ENCODE measurements at regions not wholly inside any gene's neighbourhood (a gene's known extent, or its start where the extent isn't known, plus 50 kb on each side); places are given as distances from the start of the nearest gene placed in this dataset.

- Histone ChIP-seq H3K14ac (replicated peaks; ENCODE audit: low read depth, low read length) (no peak overlapping the region), H3K23ac (ENCODE audit: low read depth, low read length) (no peak overlapping the region), H3K4ac (ENCODE audit: low read depth, low read length) (no peak overlapping the region), H2BK5ac (ENCODE audit: low read depth, low read length, poor library complexity, severe bottlenecking) (no peak overlapping the region), H2BK15ac (ENCODE audit: low read depth, low read length) (no peak overlapping the region), H3K18ac (ENCODE audit: low read depth, low read length) (no peak overlapping the region), H3K9ac (ENCODE audit: low read depth, low read length) (no peak overlapping the region), H4K20me1 (ENCODE audit: insufficient read depth, low read length) (no peaks in the 10 kb centered on the region), H4K8ac (ENCODE audit: low read depth in 2 of 2, low read length in 2 of 2) (no peak overlapping the region), H3K4me3 (ENCODE audit: insufficient read depth, low read depth, low read length) (no peak overlapping the region), H3K27ac (ENCODE audit: insufficient read depth, low read length) (no peak overlapping the region), H2AK5ac (ENCODE audit: low read depth, low read length) (no peak overlapping the region), H3K27me3 (ENCODE audit: control insufficient read depth, insufficient read depth, low read length) (no peaks in the 10 kb centered on the region), H3K36me3 (ENCODE audit: control insufficient read depth, insufficient read depth, low read length) (no peaks in the 10 kb centered on the region), H3K79me1 (ENCODE audit: low read depth in 1 of 2, low read length in 2 of 2) (0 out of 4 replicates have a peak, but pooled peaks cover 0 to 4% of the 10 kb centered on the region in 2 experiments), H3K9me3 (ENCODE audit: control insufficient read depth, insufficient read depth, low read length) (no peaks in the 10 kb centered on the region), H2BK120ac (ENCODE audit: low read depth, low read length) (no peak overlapping the region), H3K9me1 (ENCODE audit: insufficient read depth, low read length) (peaks cover 5% of the 10 kb centered on the region; the same call in 1 of the 2 replicates), H3K4me1 (ENCODE audit: control insufficient read depth, insufficient read depth, low read length) (peaks cover 11% of the 10 kb centered on the region), H3K4me2 (ENCODE audit: low read depth, low read length) (no peak overlapping the region), H4K91ac (ENCODE audit: insufficient read depth, low read depth, low read length) (no peak overlapping the region), H3K56ac (ENCODE audit: extremely low read depth, insufficient read depth, low read length) (no peak overlapping the region), H2BK20ac (ENCODE audit: low read depth, low read length) (no peak overlapping the region), H4K5ac (ENCODE audit: low read depth, low read length) (no peak overlapping the region), H2AFZ (replicated peaks; ENCODE audit: low read length, poor library complexity) (no peak overlapping the region), H2AK9ac (replicated peaks; ENCODE audit: low read depth, low read length, poor library complexity) (no peak overlapping the region)
- DNase-seq, result no peak
- ATAC-seq (ENCODE audit: low read depth), result no peak
- POLR2A ChIA-PET (ENCODE audit: unreplicated experiment), result no interaction called here
- dilution Hi-C loops (cut with HindIII; ENCODE audit: low sequenced_read_pairs, unreplicated experiment) (no loop called here), intact Hi-C loops (cut with micrococcal nuclease) (no loop called here), in situ Hi-C loops (cut with MboI; ENCODE audit: low sequenced_read_pairs) (no loop called here)
- CTCF ChIA-PET, result no interaction called here
- WGBS, 2 experiments (ENCODE audit: extremely low coverage in 2 of 2, insufficient read length in 1 of 2), result 100% methylated on average over 1 of the region's 7 CpGs; no CpG with 5 or more reads in 1 of the 2 experiments
- TF ChIP-seq SMC3 (IDR thresholded peaks at IDR 0.05; ENCODE audit: low read depth, low read length) (no peak), BHLHE40 (IDR thresholded peaks at IDR 0.05; ENCODE audit: low read depth, low read length) (no peak), CEBPB (IDR thresholded peaks at IDR 0.05; ENCODE audit: low read depth, low read length) (no peak), RAD21 (IDR thresholded peaks at IDR 0.05; ENCODE audit: low read length) (no peak), POLR2A (IDR thresholded peaks at IDR 0.05; ENCODE audit: low read depth, low read length) (no peak), RFX5 (IDR thresholded peaks at IDR 0.05; ENCODE audit: low read depth, low read length) (no peak), MAZ (IDR thresholded peaks at IDR 0.05; ENCODE audit: borderline replicate concordance, low read depth, low read length) (no peak), NFE2L2 (IDR thresholded peaks at IDR 0.05; ENCODE audit: low read depth, low read length) (no peak), CTCF (conservative IDR thresholded peaks at IDR 0.05; ENCODE audit: low read depth, low read length) (no peak), MAFK (IDR thresholded peaks at IDR 0.05; ENCODE audit: low read depth, low read length) (no peak), RCOR1 (IDR thresholded peaks at IDR 0.05; ENCODE audit: insufficient replicate concordance, low read length) (no peak), CHD1 (IDR thresholded peaks at IDR 0.05; ENCODE audit: low read depth, low read length) (no peak), USF2 (IDR thresholded peaks at IDR 0.05; ENCODE audit: low read depth, low read length) (no peak), ELK1 (IDR thresholded peaks at IDR 0.05; ENCODE audit: borderline replicate concordance, low read depth, low read length) (no peak), FOS (IDR thresholded peaks at IDR 0.05; ENCODE audit: low read depth, low read length) (no peak), MXI1 (IDR thresholded peaks at IDR 0.05; ENCODE audit: borderline replicate concordance, low read depth, low read length) (no peak)
- BruUV-seq (replicated peaks), result no TSS peak
These were observed 56.3 kb upstream of the CHD2 start for GRCh38 chr15:92843814-92844213.
